HCEC 1CT (cell line): ENCODE measurements at regions not wholly inside any gene's neighbourhood (a gene's known extent, or its start where the extent isn't known, plus 50 kb on each side); places are given as distances from the start of the nearest gene placed in this dataset.
"Not testable (repeated sequence)": the region's sequence is repeated elsewhere in the genome, so short reads cannot be mapped to it uniquely, and the experiment has no call there.

Source experiments
- DNase-seq: peaks from one replicate; pipeline ENCODE4 v3.0.0-alpha.2; 2017

- DNase-seq = no peak
These were observed 176.8 kb downstream of the ISL1 start for GRCh38 chr5:51559921-51560658.

- no peak for DNase-seq
These were observed 183.7 kb downstream of the ISL1 start for GRCh38 chr5:51566953-51567352.

- DNase-seq = no peak
These were observed 184.4 kb downstream of the ISL1 start for GRCh38 chr5:51567636-51568035.

GRCh38 chr5:51573835-51574234, 190.6 kb downstream of the ISL1 start:
- no peak for DNase-seq

- DNase-seq = no peak
These were observed 199.7 kb downstream of the ISL1 start for GRCh38 chr5:51582871-51583394.

GRCh38 chr5:51598026-51598425, 214.8 kb downstream of the ISL1 start:
- DNase-seq = peak; percentile 4

GRCh38 chr5:51599587-51599986, 216.3 kb downstream of the ISL1 start:
- DNase-seq = no peak

- no peak for DNase-seq
These were observed 221.1 kb downstream of the ISL1 start for GRCh38 chr5:51604324-51604723.

GRCh38 chr5:51606921-51607320, 223.7 kb downstream of the ISL1 start:
- no peak for DNase-seq

- no peak for DNase-seq
These were observed 235.0 kb downstream of the ISL1 start for GRCh38 chr5:51618234-51618633.

GRCh38 chr5:51621156-51621555, 237.9 kb downstream of the ISL1 start:
- no peak for DNase-seq

GRCh38 chr5:51622161-51622790, 239.0 kb downstream of the ISL1 start:
- DNase-seq = no peak

GRCh38 chr5:51625224-51625968, 242.1 kb downstream of the ISL1 start:
- DNase-seq = no peak

- no peak for DNase-seq
These were observed 248.8 kb downstream of the ISL1 start for GRCh38 chr5:51632027-51632426.

GRCh38 chr5:51632793-51633192, 249.5 kb downstream of the ISL1 start:
- no peak for DNase-seq

- DNase-seq = not testable (repeated sequence)
These were observed 253.7 kb downstream of the ISL1 start for GRCh38 chr5:51636973-51637372.

- DNase-seq = no peak
These were observed 261.7 kb downstream of the ISL1 start for GRCh38 chr5:51644976-51645375.

- no peak for DNase-seq
These were observed 263.2 kb downstream of the ISL1 start for GRCh38 chr5:51646482-51646881.

- no peak for DNase-seq
These were observed 267.6 kb downstream of the ISL1 start for GRCh38 chr5:51650824-51651223.

- no peak for DNase-seq
These were observed 268.2 kb downstream of the ISL1 start for GRCh38 chr5:51651476-51651875.

- peak; percentile 10 for DNase-seq
These were observed 268.6 kb downstream of the ISL1 start for GRCh38 chr5:51651889-51652288.

GRCh38 chr5:51652980-51653379, 269.7 kb downstream of the ISL1 start:
- DNase-seq = no peak

GRCh38 chr5:51657340-51658240, 274.3 kb downstream of the ISL1 start:
- DNase-seq = no peak
